ENCODE measurements at regions not wholly inside any gene's neighbourhood (a gene's known extent, or its start where the extent isn't known, plus 50 kb on each side); places are given as distances from the start of the nearest gene placed in this dataset.

DNA sequence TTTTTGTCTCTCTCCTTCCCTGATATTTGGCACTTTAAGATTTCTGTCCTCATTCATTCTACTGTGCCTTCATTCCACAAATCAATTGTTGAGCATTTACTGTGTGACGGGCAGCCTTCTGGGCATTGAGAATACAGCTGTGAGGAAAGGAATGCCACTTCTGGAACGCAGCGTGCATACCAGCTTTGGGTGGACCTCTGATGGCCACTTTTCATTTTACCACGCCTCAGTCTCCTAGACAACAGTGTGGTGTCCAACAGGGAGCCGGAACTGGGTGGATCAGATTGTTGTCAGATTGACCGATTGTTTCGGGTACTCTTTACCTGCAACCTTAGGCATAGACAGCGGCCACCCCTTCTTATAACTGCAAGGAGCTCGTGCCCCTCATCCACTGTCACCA, 222.7 kb upstream of the DPP6 start:
- TF ChIP-seq, protein P1, sequence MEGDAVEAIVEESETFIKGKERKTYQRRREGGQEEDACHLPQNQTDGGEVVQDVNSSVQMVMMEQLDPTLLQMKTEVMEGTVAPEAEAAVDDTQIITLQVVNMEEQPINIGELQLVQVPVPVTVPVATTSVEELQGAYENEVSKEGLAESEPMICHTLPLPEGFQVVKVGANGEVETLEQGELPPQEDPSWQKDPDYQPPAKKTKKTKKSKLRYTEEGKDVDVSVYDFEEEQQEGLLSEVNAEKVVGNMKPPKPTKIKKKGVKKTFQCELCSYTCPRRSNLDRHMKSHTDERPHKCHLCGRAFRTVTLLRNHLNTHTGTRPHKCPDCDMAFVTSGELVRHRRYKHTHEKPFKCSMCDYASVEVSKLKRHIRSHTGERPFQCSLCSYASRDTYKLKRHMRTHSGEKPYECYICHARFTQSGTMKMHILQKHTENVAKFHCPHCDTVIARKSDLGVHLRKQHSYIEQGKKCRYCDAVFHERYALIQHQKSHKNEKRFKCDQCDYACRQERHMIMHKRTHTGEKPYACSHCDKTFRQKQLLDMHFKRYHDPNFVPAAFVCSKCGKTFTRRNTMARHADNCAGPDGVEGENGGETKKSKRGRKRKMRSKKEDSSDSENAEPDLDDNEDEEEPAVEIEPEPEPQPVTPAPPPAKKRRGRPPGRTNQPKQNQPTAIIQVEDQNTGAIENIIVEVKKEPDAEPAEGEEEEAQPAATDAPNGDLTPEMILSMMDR (IDR thresholded peaks at IDR 0.05): no peak
- TF ChIP-seq POLR2A (IDR thresholded peaks at IDR 0.05): no peak
